HG02610 (cell line): ENCODE measurements at regions not wholly inside any gene's neighbourhood (a gene's known extent, or its start where the extent isn't known, plus 50 kb on each side); places are given as distances from the start of the nearest gene placed in this dataset.
"Not testable (repeated sequence)": the region's sequence is repeated elsewhere in the genome, so short reads cannot be mapped to it uniquely, and the experiment has no call there.

ENCODE experiments used
- ATAC-seq: cut with Tn5 transposase; IDR thresholded peaks from one replicate; pipeline ENCODE4 v1.9.1; 2021; ENCODE audit warnings: mild to moderate bottlenecking, moderate library complexity; ENCODE audit not compliant: unreplicated experiment

DNA sequence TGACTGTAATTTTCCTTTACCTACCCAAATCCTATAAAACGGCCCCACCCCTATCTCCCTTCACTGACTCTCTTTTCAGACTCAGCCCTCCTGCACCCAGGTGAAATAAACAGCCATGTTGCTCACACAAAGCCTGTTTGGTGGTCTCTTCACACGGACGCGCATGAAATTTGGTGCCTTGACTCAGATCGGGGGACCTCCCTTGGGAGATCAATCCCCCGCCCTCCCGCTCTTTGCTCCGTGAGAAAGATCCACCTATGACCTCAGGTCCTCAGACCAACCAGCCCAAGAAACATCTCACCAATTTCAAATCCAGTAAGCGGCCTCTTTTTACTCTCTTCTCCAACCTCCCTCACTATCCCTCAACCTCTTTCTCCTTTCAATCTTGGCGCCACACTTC lies 1344.7 kb upstream of the GOT2 start:
- not testable (repeated sequence) for ATAC-seq

DNA sequence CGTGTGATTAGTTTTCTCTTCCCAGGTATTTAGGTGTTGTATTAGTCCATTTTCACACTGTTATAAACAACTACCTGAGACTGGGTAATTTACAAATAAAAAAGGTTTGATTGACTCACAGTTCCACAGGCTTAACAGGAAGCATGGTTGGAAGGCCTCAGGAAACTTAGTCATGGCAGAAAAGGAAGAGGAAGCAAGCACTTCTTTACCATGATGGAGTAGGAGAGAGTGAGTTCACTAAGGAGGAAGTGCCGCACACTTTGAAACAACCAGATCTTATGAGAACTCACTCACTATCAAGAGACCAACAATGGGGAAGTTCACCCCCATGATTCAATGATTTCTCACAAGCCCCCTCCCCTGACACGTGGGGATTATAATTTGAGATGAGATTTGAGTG lies 1343.7 kb upstream of the GOT2 start:
- no peak for ATAC-seq

DNA sequence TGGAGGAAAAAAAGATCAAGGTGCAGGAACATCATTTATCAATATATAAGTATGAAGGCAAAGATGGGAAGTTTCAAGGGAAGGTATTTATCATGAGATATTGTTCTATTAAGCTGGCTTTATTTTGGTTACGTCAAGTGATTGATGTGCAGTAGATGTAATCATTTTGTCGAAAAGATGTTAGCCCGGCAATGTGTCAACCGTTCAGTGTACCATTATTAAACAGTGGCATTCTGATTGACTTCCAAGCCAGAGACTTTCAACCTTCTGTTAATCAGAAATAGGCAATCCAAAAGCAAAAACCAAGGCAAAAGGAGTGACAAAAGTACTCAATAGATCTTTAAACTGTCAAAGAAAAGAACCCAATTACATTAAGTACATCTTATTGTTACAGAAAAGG lies 1340.3 kb upstream of the GOT2 start:
- ATAC-seq = no peak

GRCh38 chr16:60073376-60073775 lies 1339.3 kb upstream of the GOT2 start:
- no peak for ATAC-seq

DNA sequence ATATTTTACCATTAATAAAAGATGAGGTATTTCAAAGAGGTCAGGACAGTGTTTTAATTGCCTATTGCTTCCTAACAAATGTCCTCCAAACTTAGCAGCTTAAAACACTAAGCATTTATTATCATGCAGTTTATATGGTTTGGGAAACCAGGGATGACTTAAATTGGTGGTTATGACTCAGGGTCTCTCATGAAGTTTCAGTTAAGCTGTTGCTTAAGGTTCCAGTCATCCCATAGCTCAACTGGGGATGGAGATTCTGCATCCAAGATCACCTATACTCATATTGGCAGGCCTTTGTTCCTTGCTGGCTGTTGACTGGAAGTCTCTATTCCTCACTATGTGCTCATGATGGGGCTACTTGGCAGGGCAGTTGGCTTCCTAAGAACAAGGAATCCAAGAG lies 1329.9 kb upstream of the GOT2 start:
- ATAC-seq = no peak

DNA sequence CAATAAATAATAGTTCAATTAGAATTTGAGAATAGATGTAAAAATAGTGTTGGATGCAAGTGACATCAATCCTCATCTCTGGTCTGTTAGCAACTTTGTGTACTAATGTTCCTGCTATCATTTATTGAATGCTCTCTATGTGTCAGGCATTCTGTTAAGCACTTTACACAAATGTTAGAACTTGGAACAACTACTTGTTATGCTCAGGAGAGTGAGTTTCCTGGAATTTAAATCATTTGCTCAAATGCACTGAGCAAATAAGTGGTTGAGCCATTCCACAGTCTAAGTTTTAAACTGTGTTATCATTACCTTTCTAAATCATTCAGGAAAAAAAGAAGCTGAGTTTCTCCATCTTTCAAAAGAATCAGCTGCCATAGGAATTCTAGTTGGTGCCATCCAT lies 1327.3 kb upstream of the GOT2 start:
- no peak for ATAC-seq

DNA sequence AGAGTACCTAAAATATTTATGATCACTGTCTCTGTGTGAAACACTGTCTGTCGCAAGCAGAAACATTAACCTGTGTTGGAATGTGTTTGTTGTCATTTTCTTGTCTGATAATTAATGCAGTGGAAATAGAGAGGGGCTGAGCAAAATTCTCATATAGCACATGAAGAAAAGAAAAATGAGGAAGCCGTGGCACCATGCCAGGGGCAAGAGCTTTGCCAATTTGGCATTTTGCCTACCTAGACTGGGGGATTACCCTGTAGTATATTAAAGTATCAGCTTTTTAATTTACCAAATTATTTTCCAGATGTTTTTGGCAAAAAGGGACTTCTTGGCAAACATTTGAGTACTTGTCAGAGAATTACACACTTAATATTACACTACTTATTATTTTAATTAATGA lies 1326.6 kb upstream of the GOT2 start:
- ATAC-seq = no peak

DNA sequence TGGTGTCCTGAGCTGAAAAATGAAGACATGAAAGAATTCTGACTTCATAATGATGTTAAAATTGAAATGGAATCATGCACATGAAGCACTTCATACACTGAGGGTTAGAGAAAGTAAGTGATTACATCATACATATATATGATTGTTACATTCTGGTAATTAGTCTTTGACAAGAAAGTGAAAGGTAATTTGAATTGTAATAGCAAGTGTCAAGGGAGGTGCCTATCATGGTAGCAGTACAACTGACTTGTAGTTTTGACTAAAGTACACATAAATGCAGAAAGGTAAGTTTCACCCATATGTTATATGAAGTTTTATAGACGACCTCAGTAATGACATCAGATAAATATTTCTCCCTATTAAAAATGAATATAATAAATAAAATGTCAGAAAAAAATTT lies 1325.0 kb upstream of the GOT2 start:
- no peak for ATAC-seq

- ATAC-seq = no peak
Observed at GRCh38 chr16:60041671-60042070, 1307.6 kb upstream of the GOT2 start.

- no peak for ATAC-seq
Observed at GRCh38 chr16:60031740-60032139, 1297.6 kb upstream of the GOT2 start.

DNA sequence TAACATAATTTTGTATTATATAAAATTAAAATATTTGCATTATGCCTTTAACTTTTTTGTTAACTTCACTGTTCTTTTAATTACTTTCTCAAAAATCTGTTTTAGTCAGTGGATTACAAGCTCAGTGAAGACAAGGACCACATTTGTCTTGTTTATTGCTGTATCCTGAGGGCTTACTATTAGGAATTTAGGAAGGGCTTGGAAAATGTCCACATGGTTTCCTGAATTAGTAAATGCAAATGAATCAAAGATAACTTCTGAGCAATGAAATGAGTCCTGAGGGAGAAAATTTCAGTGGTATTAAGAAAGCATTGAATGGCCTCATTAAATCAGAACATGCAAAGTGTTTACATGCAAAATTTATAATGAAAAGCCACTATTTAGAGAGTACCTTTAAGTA lies 1293.2 kb upstream of the GOT2 start:
- ATAC-seq = no peak

- no peak for ATAC-seq
Observed at GRCh38 chr16:60013076-60013475, 1279.0 kb upstream of the GOT2 start.

- ATAC-seq = no peak
Observed at GRCh38 chr16:60001523-60001922, 1267.4 kb upstream of the GOT2 start.

DNA sequence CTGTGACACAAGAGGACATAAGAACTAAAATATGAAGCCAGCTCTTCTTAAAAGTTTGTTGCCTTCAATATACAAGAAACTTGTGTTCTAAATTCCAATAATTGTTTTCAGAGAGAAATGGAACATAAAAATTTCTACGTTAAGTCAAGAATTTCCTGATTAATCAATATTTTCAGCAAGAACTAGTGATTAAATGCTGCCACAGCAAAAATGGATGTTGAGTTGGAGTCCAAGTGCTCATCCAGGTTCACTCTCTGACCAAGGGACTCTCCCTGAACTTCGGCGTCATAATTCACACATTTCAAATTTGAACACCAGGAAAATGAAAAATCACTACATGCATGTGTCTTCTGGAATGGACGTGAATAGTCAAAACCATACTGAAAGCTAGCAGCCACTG lies 1263.6 kb upstream of the GOT2 start:
- ATAC-seq = no peak

GRCh38 chr16:59993101-59993500 lies 1259.0 kb upstream of the GOT2 start:
- no peak for ATAC-seq

DNA sequence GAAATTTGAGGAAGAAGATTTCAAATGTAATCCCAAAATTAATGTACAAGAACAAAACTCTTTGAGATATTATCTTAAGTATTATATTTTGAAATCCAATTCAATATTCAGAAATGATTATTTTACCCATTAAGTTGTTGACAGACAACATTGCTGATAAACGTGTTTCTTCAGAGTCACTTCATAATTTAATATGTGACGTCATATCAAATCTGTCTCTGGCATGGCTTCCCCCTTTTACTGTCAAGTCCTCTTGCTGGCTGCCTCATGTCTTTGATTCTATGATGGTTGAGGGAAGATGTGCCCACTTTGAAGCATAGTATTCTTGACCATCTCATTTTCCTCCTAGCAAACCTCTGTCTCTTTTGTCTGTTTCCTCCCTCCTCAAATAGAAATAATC lies 1257.1 kb upstream of the GOT2 start:
- ATAC-seq = no peak

DNA sequence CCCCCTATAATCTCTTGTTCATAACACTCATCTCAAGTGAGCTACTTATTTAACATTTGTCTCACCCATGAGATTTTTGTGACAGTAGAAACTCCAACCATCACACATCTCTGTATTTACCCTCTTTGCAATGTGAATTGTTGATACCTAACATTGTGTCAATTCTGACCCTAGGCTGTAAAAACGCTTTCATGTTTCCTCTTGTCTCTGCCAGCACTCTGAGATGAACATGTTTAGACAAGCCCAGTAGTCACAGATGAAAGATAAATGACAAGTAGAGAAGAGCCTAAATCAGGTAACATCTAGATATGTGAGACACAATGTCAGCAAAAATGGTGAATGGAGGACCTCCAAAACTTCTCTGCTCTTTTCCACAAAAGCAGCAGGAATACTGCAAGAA lies 1254.5 kb upstream of the GOT2 start:
- no peak for ATAC-seq

DNA sequence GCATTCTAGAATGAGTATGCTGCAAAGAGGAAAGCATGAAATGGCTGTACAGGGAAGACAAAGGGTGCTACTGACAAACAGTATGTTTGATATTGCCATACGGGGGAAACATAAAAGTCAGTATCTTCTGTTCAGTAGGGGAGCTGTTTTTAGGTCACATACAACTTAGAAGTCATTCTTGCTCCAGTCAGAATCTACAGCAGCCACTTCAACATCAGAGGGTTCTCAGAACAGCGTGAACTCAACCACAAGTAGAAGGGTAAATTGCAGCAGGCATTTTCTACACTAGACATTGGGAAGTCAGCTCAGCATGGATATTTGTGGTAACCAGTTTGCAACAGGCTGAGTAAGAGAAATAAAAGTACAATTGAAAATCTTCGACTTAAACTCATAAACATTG lies 1241.8 kb upstream of the GOT2 start:
- ATAC-seq = no peak

GRCh38 chr16:59973966-59974365 lies 1239.8 kb upstream of the GOT2 start:
- ATAC-seq = no peak

DNA sequence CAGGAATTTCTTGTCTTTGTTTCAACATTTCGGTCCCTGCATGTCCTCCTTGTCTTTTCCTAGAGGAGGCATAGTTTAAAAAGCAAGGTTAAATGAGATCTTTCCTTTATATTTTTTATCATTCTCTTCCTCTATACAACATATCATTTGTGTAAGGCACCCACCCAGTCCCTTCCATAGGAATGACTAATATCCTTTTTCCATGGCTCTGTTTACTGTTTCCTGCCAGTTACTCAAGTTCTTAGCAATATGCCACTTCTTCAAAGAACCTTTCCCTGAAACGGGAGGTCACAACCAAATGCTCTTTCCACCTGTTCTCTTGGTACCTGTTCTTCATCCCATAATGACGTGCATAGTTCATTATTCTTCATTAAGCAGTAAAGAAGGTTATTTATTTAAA lies 1237.1 kb upstream of the GOT2 start:
- ATAC-seq = no peak

- ATAC-seq = no peak
Observed at GRCh38 chr16:59964232-59964924, 1230.3 kb upstream of the GOT2 start.

- ATAC-seq = no peak
Observed at GRCh38 chr16:59959311-59959710, 1225.2 kb upstream of the GOT2 start.

DNA sequence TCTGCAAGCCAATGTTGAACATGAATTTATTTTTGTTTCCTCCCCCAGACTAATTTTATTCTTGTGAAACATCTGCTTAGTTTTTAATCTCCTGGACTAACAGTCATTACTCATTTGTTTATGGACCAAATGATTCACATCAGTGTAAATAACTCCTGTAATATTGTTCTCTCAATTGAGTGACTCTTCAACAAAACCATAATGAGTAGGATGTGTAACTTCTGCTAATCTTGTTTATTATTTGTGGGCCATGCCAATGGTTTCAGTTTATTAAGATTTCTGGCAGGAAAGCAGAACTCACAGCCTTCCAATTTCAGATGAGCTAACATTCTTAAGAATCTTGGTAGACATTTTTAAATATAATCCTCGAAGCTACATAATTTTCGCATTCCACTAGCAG lies 1216.3 kb upstream of the GOT2 start:
- no peak for ATAC-seq
